ENCODE measurements at regions not wholly inside any gene's neighbourhood (a gene's known extent, or its start where the extent isn't known, plus 50 kb on each side); places are given as distances from the start of the nearest gene placed in this dataset.

DNA sequence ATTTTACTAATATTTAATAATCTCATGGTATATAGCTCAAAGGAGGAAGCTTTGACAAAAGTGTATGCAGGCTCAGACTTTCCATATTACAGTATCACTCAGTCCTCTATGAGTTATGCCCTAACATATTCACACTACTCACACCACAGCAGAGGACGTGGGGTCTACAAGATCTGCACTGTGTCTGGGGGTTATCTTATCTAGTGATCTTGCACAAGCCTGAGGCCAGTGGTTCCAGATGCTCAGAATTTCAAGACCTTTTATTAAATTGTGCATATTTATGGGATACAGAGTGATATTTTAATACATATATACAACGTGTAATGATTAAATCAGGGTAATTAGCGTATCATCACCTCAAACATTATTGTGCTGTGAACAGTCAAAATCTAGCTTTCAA lies 933.1 kb downstream of the SQOR start:
- TF ChIP-seq, protein P1, sequence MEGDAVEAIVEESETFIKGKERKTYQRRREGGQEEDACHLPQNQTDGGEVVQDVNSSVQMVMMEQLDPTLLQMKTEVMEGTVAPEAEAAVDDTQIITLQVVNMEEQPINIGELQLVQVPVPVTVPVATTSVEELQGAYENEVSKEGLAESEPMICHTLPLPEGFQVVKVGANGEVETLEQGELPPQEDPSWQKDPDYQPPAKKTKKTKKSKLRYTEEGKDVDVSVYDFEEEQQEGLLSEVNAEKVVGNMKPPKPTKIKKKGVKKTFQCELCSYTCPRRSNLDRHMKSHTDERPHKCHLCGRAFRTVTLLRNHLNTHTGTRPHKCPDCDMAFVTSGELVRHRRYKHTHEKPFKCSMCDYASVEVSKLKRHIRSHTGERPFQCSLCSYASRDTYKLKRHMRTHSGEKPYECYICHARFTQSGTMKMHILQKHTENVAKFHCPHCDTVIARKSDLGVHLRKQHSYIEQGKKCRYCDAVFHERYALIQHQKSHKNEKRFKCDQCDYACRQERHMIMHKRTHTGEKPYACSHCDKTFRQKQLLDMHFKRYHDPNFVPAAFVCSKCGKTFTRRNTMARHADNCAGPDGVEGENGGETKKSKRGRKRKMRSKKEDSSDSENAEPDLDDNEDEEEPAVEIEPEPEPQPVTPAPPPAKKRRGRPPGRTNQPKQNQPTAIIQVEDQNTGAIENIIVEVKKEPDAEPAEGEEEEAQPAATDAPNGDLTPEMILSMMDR (IDR thresholded peaks at IDR 0.05; ENCODE audit: low read length), result no peak
- no peak for TF ChIP-seq EZH2 (IDR thresholded peaks at IDR 0.05; ENCODE audit: borderline replicate concordance, low read length)
